Sigmoid colon (tissue), 6 donors: ENCODE measurements at regions not wholly inside any gene's neighbourhood (a gene's known extent, or its start where the extent isn't known, plus 50 kb on each side); places are given as distances from the start of the nearest gene placed in this dataset.

Experiments used
- DNase-seq: peaks from one replicate; pipeline ENCODE4 v3.0.0-alpha.2; 2019
- H3K27ac ChIP-seq, 4 donors: fragments of 200-600 bp; sonication (generic); one replicate each; pipeline ENCODE4 v1.5.1; 2016 to 2019; ENCODE audit warnings: mild to moderate bottlenecking in 1 of 4
- H3K27me3 ChIP-seq, 3 donors: fragments of 200-600 bp; sonication (generic); one replicate each; pipeline ENCODE4 v1.5.1; 2019; ENCODE audit warnings: mild to moderate bottlenecking in 1 of 3
- H3K36me3 ChIP-seq, 4 donors: fragments of 200-600 bp; sonication (generic); one replicate each; pipeline ENCODE4 v1.5.1; 2016 to 2019
- H3K4me1 ChIP-seq, 4 donors: fragments of 200-600 bp; sonication (generic); one replicate each; pipeline ENCODE4 v1.5.1; 2017 to 2019
- H3K4me3 ChIP-seq, 4 donors: fragments of 200-600 bp; sonication (generic); one replicate each; pipeline ENCODE4 v1.5.1; 2017 to 2019; ENCODE audit warnings: mild to moderate bottlenecking in 2 of 4, moderate library complexity in 1 of 4
- H3K9me3 ChIP-seq, 4 donors: fragments of 200-600 bp in 3 of 4; sonication (generic) in 3 of 4; one replicate each; pipeline versions ENCODE4 v1.5.1 to v1.6.1; 2013 to 2019
- CTCF ChIP-seq, 4 experiments: fragments of 450-650 bp in 3 of 4; fragments of 200-600 bp in 1 of 4; IDR thresholded peaks; one replicate each; pipeline ENCODE4 v1.5.1; 2016 to 2019; ENCODE audit warnings: antibody characterized with exemption in 4 of 4, mild to moderate bottlenecking in 3 of 4, moderate library complexity in 2 of 4
- EP300 ChIP-seq, 4 donors: sonication (generic); formaldehyde crosslinking; IDR thresholded peaks; one replicate each; pipeline ENCODE4 v1.6.1; 2017; ENCODE audit warnings: antibody characterized with exemption in 4 of 4
- POLR2A ChIP-seq, 2 donors: fragments of 450-650 bp; IDR thresholded peaks; one replicate each; pipeline ENCODE4 v1.6.1; 2016; ENCODE audit warnings: antibody characterized with exemption in 2 of 2, mild to moderate bottlenecking in 2 of 2, moderate library complexity in 2 of 2
- POLR2AphosphoS5 ChIP-seq, 4 donors: sonication (generic); formaldehyde crosslinking; IDR thresholded peaks; one replicate each; pipeline ENCODE4 v1.6.1; 2017; ENCODE audit warnings: antibody characterized with exemption in 4 of 4
- WGBS, 2 donors: extraction: QIAGEN DNeasy Blood & Tissue Kit; methylation state at CpG; one replicate each; pipeline ENCODE4 v1.1.7; 2013; 5-methylcytosine and 5-hydroxymethylcytosine counted together
- intact Hi-C: fragments of 100-400 bp; cut with DNase I; formaldehyde crosslinking; loops from one replicate; pipeline ENCODE4 v1.15.1; 2023
- donor health status: healthy with polysubstance abuse.
- donor health status: healthy.

GRCh38 chr16:48011878-48012658 lies 143.7 kb downstream of the ABCC12 start:
- TF ChIP-seq POLR2A (IDR thresholded peaks at IDR 0.05) (no peak), EP300 (IDR thresholded peaks at IDR 0.05) (no peak), CTCF (IDR thresholded peaks at IDR 0.05) (no peak), POLR2AphosphoS5 (IDR thresholded peaks at IDR 0.05) (no peak)
- Histone ChIP-seq H3K36me3 (no peaks in the 10 kb centered on the region), H3K27me3 (no peaks in the 10 kb centered on the region), H3K4me1 (no peaks in the 10 kb centered on the region), H3K9me3 (no peaks in the 10 kb centered on the region), H3K27ac (no peak overlapping the region), H3K4me3 (no peak overlapping the region)
- intact Hi-C loops = no loop called here
- 62 to 69% methylated on average over 9 of the region's 9 CpGs for WGBS, 2 donors
- DNase-seq = no peak

GRCh38 chr16:48011466-48011865 lies 144.3 kb downstream of the ABCC12 start:
- 68 to 77% methylated on average over 3 of the region's 3 CpGs for WGBS, 2 donors

GRCh38 chr16:48008011-48008525 lies 147.7 kb downstream of the ABCC12 start:
- intact Hi-C loops = no loop called here
- Histone ChIP-seq H3K36me3 (no peaks in the 10 kb centered on the region), H3K9me3 (no peaks in the 10 kb centered on the region), H3K4me3 (no peak overlapping the region), H3K4me1 (no peaks in the 10 kb centered on the region), H3K27ac (no peak overlapping the region), H3K27me3 (no peaks in the 10 kb centered on the region)
- DNase-seq = no peak
- WGBS, 2 donors = 82 to 88% methylated on average over 7 of the region's 7 CpGs
- TF ChIP-seq CTCF (IDR thresholded peaks at IDR 0.05) (no peak), EP300 (IDR thresholded peaks at IDR 0.05) (no peak), POLR2AphosphoS5 (IDR thresholded peaks at IDR 0.05) (no peak), POLR2A (IDR thresholded peaks at IDR 0.05) (no peak)

More at GRCh38 chr16:48011466-48011865, 144.3 kb downstream of the ABCC12 start:
- Histone ChIP-seq H3K36me3 (no peaks in the 10 kb centered on the region), H3K9me3 (no peaks in the 10 kb centered on the region), H3K27ac (no peak overlapping the region), H3K4me1 (no peaks in the 10 kb centered on the region), H3K4me3 (no peak overlapping the region), H3K27me3 (no peaks in the 10 kb centered on the region)
- intact Hi-C loops = no loop called here
- no peak for DNase-seq
- TF ChIP-seq CTCF (IDR thresholded peaks at IDR 0.05) = no peak
- no peak for TF ChIP-seq POLR2AphosphoS5 (IDR thresholded peaks at IDR 0.05)
- TF ChIP-seq EP300 (IDR thresholded peaks at IDR 0.05) = no peak
- no peak for TF ChIP-seq POLR2A (IDR thresholded peaks at IDR 0.05)

- Histone ChIP-seq H3K36me3 (no peaks in the 10 kb centered on the region), H3K27me3 (no peaks in the 10 kb centered on the region), H3K4me1 (no peaks in the 10 kb centered on the region), H3K4me3 (no peak overlapping the region), H3K27ac (no peak overlapping the region), H3K9me3 (no peaks in the 10 kb centered on the region)
- TF ChIP-seq EP300 (IDR thresholded peaks at IDR 0.05) = no peak
- intact Hi-C loops = no loop called here
- no peak for DNase-seq
- WGBS, 2 donors = 67 to 77% methylated on average over 3 of the region's 3 CpGs
Measured at GRCh38 chr16:48004141-48004695, 151.6 kb downstream of the ABCC12 start.

- no peaks in the 10 kb centered on the region for H3K27me3 ChIP-seq
- H3K9me3 ChIP-seq = no peaks in the 10 kb centered on the region
- intact Hi-C loops = no loop called here
- DNase-seq = no peak
- no peaks in the 10 kb centered on the region for H3K4me1 ChIP-seq
- TF ChIP-seq POLR2AphosphoS5 (IDR thresholded peaks at IDR 0.05) = no peak
- TF ChIP-seq POLR2A (IDR thresholded peaks at IDR 0.05) = no peak
- no peak for TF ChIP-seq CTCF (IDR thresholded peaks at IDR 0.05)
- no peak for TF ChIP-seq EP300 (IDR thresholded peaks at IDR 0.05)
- no peak overlapping the region for H3K27ac ChIP-seq
- no peaks in the 10 kb centered on the region for H3K36me3 ChIP-seq
- WGBS, 2 donors = 53 to 62% methylated on average over 4 of the region's 4 CpGs
- H3K4me3 ChIP-seq = no peak overlapping the region
Measured at GRCh38 chr16:48003206-48003907, 152.4 kb downstream of the ABCC12 start.
